GM12892 (cell line): ENCODE measurements at regions not wholly inside any gene's neighbourhood (a gene's known extent, or its start where the extent isn't known, plus 50 kb on each side); places are given as distances from the start of the nearest gene placed in this dataset.

ENCODE experiments used
- POLR2A ChIP-seq: IDR thresholded peaks from 2 replicates; pipeline ENCODE4 v1.6.1; 2011; ENCODE audit warnings: low read depth, low read length, control low read depth
- POLR2AphosphoS5 ChIP-seq: IDR thresholded peaks from 2 replicates; pipeline ENCODE4 v1.6.1; 2011; ENCODE audit warnings: low read depth, low read length, control low read depth
- TAF1 ChIP-seq: IDR thresholded peaks from 2 replicates; pipeline ENCODE4 v1.6.1; 2011; ENCODE audit warnings: low read depth, mild to moderate bottlenecking, control low read depth, low read length, borderline replicate concordance

GRCh38 chr2:2694746-2695145 lies 363.7 kb upstream of the MYT1L start:
- TF ChIP-seq POLR2A (no peak), POLR2AphosphoS5 (no peak), TAF1 (no peak)
